ENCODE measurements at regions not wholly inside any gene's neighbourhood (a gene's known extent, or its start where the extent isn't known, plus 50 kb on each side); places are given as distances from the start of the nearest gene placed in this dataset.

DNA sequence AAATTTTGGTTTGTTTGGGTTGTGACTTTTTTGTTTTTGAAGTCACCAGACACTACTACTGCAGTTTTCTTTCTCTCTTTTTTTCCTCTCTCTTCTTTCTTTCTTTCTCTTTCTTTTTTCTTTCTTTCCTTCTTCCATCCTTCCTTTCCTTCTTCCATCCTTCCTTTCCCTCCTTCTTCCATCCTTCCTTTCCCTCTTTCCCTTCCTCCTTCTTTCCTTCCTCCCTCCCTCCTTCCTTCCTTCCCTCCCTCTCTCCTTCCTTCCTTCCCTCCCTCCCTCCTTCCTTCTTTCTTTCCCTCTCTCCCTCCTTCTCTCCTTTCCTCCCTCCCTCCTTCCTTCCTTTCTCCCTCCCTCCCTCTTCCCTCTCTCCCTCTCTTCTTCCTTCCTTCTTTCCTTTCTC, 230.3 kb upstream of the TYRP1 start:
- TF ChIP-seq EP300 (IDR thresholded peaks at IDR 0.05) = no peak
- TF ChIP-seq POLR2A (IDR thresholded peaks at IDR 0.05; ENCODE audit: low read length) = no peak

Data from A549 (cell line).